GM19463 (cell line): ENCODE measurements at regions not wholly inside any gene's neighbourhood (a gene's known extent, or its start where the extent isn't known, plus 50 kb on each side); places are given as distances from the start of the nearest gene placed in this dataset.
A peak's percentile ranks its signal among the peaks of the same experiment; 100 is the strongest.
"Not testable (repeated sequence)": the region's sequence is repeated elsewhere in the genome, so short reads cannot be mapped to it uniquely, and the experiment has no call there.

Source experiments
- ATAC-seq: cut with Tn5 transposase; IDR thresholded peaks from one replicate; pipeline ENCODE4 v1.9.1; 2021; ENCODE audit warnings: mild to moderate bottlenecking, moderate library complexity; ENCODE audit not compliant: unreplicated experiment

- no peak for ATAC-seq
These were observed 111.3 kb upstream of the WARS2 start for GRCh38 chr1:119251751-119252150.

- ATAC-seq, result no peak
These were observed 112.9 kb upstream of the WARS2 start for GRCh38 chr1:119253366-119253765.

- ATAC-seq, result no peak
These were observed 113.7 kb upstream of the WARS2 start for GRCh38 chr1:119254067-119254720.

- not testable (repeated sequence) for ATAC-seq
These were observed 112.5 kb upstream of the HAO2 start for GRCh38 chr1:119256089-119256488.

- no peak for ATAC-seq
These were observed 108.1 kb upstream of the HAO2 start for GRCh38 chr1:119260506-119260905.

GRCh38 chr1:119266386-119266785, 102.2 kb upstream of the HAO2 start:
- ATAC-seq, result peak; percentile 94

GRCh38 chr1:119266858-119267257, 101.7 kb upstream of the HAO2 start:
- peak; percentile 39 for ATAC-seq

- ATAC-seq, result peak; percentile 21
These were observed 101.3 kb upstream of the HAO2 start for GRCh38 chr1:119267288-119267687.

GRCh38 chr1:119268879-119269278, 99.7 kb upstream of the HAO2 start:
- ATAC-seq, result no peak

GRCh38 chr1:119275145-119276134, 93.1 kb upstream of the HAO2 start:
- peak; percentile 70 for ATAC-seq

- no peak for ATAC-seq
These were observed 92.0 kb upstream of the HAO2 start for GRCh38 chr1:119276558-119276957.

- no peak for ATAC-seq
These were observed 88.9 kb upstream of the HAO2 start for GRCh38 chr1:119279456-119280381.

- ATAC-seq, result no peak
These were observed 83.1 kb upstream of the HAO2 start for GRCh38 chr1:119285482-119285881.

- peak; percentile 90 for ATAC-seq
These were observed 81.9 kb upstream of the HAO2 start for GRCh38 chr1:119286587-119287181.

- ATAC-seq, result no peak
These were observed 79.8 kb upstream of the HAO2 start for GRCh38 chr1:119288751-119289150.

- ATAC-seq, result no peak
These were observed 78.3 kb upstream of the HAO2 start for GRCh38 chr1:119290297-119290696.

- ATAC-seq, result no peak
These were observed 76.9 kb upstream of the HAO2 start for GRCh38 chr1:119291611-119292206.

- ATAC-seq, result no peak
These were observed 74.8 kb upstream of the HAO2 start for GRCh38 chr1:119293797-119294196.

GRCh38 chr1:119294199-119294598, 74.4 kb upstream of the HAO2 start:
- ATAC-seq, result no peak

GRCh38 chr1:119294722-119295121, 73.9 kb upstream of the HAO2 start:
- no peak for ATAC-seq
